Caco-2 (cell line): ENCODE measurements at regions not wholly inside any gene's neighbourhood (a gene's known extent, or its start where the extent isn't known, plus 50 kb on each side); places are given as distances from the start of the nearest gene placed in this dataset.

Experiments used
- BruUV-seq: library from RNA; stranded (reverse); fragments of 400-500 nt; replicated peaks from 2 replicates; lab custom pipeline; 2021; lab: Mats Ljungman, UMichigan
- CTCF ChIA-PET: fragments of 300-600 bp; sonication (Branson Sonifier 250); formaldehyde crosslinking; loops from one replicate; lab custom pipeline; 2022; ENCODE audit warnings: antibody characterized with exemption; lab: Charles Lee
- POLR2A ChIA-PET: fragments of 300-600 bp; sonication (Branson Sonifier 250); formaldehyde crosslinking; loops from one replicate; lab custom pipeline; 2022; ENCODE audit warnings: antibody characterized with exemption; lab: Charles Lee
- DNase-seq, 2 experiments: peaks; one replicate each; pipeline versions ENCODE4 v3.0.0 to v3.0.0-alpha.2; 2020 to 2022
- H3K27me3 ChIP-seq: replicated peaks from 2 replicates; pipeline ENCODE4 v1.6.0; 2011; ENCODE audit warnings: low read length; ENCODE audit not compliant: control insufficient read depth, insufficient read depth
- H3K36me3 ChIP-seq: 2 replicates; pipeline ENCODE4 v1.5.1; 2011; ENCODE audit warnings: low read length; ENCODE audit not compliant: control insufficient read depth, insufficient read depth
- H3K4me1 ChIP-seq: fragments of 250-450 bp; sonication (Bioruptor Pico); 2 replicates; pipeline ENCODE4 v1.5.1; 2020; ENCODE audit warnings: mild to moderate bottlenecking
- H3K4me3 ChIP-seq: 2 replicates; pipeline ENCODE4 v1.5.1; 2011; ENCODE audit warnings: low read depth, mild to moderate bottlenecking, control low read depth, low read length
- H3K9me3 ChIP-seq: fragments of 250-450 bp; sonication (Bioruptor Pico); 2 replicates; pipeline ENCODE4 v1.5.1; 2020; ENCODE audit warnings: mild to moderate bottlenecking, moderate library complexity
- H3K27ac Mint-ChIP-seq: one replicate; pipeline ENCODE4 v1.8.0; 2022; ENCODE audit warnings: mixed read lengths; ENCODE audit not compliant: unreplicated experiment
- H3K27me3 Mint-ChIP-seq: one replicate; pipeline ENCODE4 v1.8.0; 2022; ENCODE audit warnings: mixed read lengths; ENCODE audit not compliant: insufficient read depth, unreplicated experiment
- H3K36me3 Mint-ChIP-seq: one replicate; pipeline ENCODE4 v1.8.0; 2022; ENCODE audit warnings: mild to moderate bottlenecking, mixed read lengths; ENCODE audit not compliant: insufficient read depth, unreplicated experiment
- H3K4me1 Mint-ChIP-seq: one replicate; pipeline ENCODE4 v1.8.0; 2022; ENCODE audit warnings: low read depth, mixed read lengths; ENCODE audit not compliant: unreplicated experiment
- H3K4me3 Mint-ChIP-seq: one replicate; pipeline ENCODE4 v1.8.0; 2022; ENCODE audit warnings: mild to moderate bottlenecking, moderate library complexity, mixed read lengths; ENCODE audit not compliant: unreplicated experiment
- H3K9me3 Mint-ChIP-seq: one replicate; pipeline ENCODE4 v1.8.0; 2022; ENCODE audit warnings: mixed read lengths; ENCODE audit not compliant: unreplicated experiment
- intact Hi-C: fragments of 100-400 bp; cut with micrococcal nuclease; formaldehyde crosslinking; loops from one replicate; pipeline ENCODE4 v1.10.0; 2022; ENCODE audit not compliant: unreplicated experiment
- TF ChIP-seq, protein P1 (sequence below), 2 experiments: fragments of 200-600 bp in 1 of 2; IDR thresholded peaks; 1 replicate in 1 of 2; 2 replicates in 1 of 2; pipeline versions ENCODE4 v1.5.1 to v1.8.0; 2011 to 2022; ENCODE audit warnings: antibody characterized with exemption in 1 of 2, control low read depth in 1 of 2, inconsistent platforms in 1 of 2, low read depth in 1 of 2, low read length in 1 of 2, mild to moderate bottlenecking in 1 of 2, moderate library complexity in 1 of 2; ENCODE audit not compliant: insufficient read depth in 1 of 2, severe bottlenecking in 1 of 2, unreplicated experiment in 1 of 2

DNA sequence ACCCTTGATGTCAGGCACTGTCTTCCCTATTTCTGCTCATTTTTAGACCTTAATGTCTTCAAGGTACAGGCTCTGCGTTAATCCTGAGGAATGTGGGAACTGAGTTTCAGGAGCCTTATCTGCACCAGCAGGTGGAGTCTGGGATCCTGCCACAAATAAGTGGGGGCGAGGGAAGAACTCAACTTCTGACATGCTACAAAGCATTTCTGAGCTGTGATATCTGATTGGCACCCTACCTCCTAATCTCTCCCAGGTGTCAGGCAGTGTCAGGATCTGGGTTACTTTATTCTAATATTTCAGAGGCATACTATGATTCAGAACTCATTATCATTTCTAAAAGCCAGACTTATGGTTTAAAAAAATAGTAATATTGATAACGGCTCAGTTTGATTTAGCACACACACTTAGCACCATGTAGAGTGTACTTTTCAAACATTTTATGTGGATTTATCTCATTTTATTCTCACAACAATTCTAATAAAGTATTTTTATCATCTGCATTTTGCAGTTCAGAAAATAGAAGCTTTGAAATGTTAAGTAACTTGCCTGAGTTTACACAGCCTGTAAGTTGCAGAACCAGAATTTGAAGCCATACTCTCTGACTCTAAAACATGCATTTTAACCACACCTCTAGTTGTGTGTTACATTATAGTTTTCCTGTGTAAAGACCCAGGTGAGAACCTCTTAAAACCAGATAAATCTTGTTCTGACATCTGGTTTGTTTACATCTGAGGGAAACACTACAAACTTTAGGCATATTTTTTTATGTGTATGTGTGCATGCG is 358.6 kb downstream of the TDRD3 start:
- intact Hi-C loops: loop anchor here (10.0 kb wide), 1 partner anchor 239 kb away; no protein-coding TSS in a partner anchor
- TF ChIP-seq, protein P1, sequence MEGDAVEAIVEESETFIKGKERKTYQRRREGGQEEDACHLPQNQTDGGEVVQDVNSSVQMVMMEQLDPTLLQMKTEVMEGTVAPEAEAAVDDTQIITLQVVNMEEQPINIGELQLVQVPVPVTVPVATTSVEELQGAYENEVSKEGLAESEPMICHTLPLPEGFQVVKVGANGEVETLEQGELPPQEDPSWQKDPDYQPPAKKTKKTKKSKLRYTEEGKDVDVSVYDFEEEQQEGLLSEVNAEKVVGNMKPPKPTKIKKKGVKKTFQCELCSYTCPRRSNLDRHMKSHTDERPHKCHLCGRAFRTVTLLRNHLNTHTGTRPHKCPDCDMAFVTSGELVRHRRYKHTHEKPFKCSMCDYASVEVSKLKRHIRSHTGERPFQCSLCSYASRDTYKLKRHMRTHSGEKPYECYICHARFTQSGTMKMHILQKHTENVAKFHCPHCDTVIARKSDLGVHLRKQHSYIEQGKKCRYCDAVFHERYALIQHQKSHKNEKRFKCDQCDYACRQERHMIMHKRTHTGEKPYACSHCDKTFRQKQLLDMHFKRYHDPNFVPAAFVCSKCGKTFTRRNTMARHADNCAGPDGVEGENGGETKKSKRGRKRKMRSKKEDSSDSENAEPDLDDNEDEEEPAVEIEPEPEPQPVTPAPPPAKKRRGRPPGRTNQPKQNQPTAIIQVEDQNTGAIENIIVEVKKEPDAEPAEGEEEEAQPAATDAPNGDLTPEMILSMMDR (IDR thresholded peaks at IDR 0.05; ENCODE audit: insufficient read depth in 1 of 2, low read depth in 1 of 2, low read length in 1 of 2, severe bottlenecking in 1 of 2, unreplicated experiment in 1 of 2): peak; percentile 26 to 66
- peaks cover 10% of the 10 kb centered on the region; the same call in 1 of the 2 replicates for H3K4me1 ChIP-seq
- H3K4me3 ChIP-seq: no peak overlapping the region
- H3K36me3 ChIP-seq: no peaks in the 10 kb centered on the region
- no peaks in the 10 kb centered on the region for H3K36me3 Mint-ChIP-seq
- no peaks in the 10 kb centered on the region for H3K27me3 ChIP-seq
- CTCF ChIA-PET: interaction anchor here (0.8 to 1.0 kb wide), 2 partner anchors 10 to 39 kb away, joined by 3 read pairs; no protein-coding TSS in a partner anchor
- POLR2A ChIA-PET: no interaction called here
- no peak overlapping the region for H3K4me3 Mint-ChIP-seq
- no peak overlapping the region for H3K27ac Mint-ChIP-seq
- no peaks in the 10 kb centered on the region for H3K27me3 Mint-ChIP-seq
- BruUV-seq: no TSS peak
- H3K9me3 Mint-ChIP-seq: peaks cover 9% of the 10 kb centered on the region
- peak in 1 of 2 experiments; percentile 40 for DNase-seq
- H3K4me1 Mint-ChIP-seq: peaks cover 16% of the 10 kb centered on the region
- H3K9me3 ChIP-seq: no peaks in the 10 kb centered on the region

DNA sequence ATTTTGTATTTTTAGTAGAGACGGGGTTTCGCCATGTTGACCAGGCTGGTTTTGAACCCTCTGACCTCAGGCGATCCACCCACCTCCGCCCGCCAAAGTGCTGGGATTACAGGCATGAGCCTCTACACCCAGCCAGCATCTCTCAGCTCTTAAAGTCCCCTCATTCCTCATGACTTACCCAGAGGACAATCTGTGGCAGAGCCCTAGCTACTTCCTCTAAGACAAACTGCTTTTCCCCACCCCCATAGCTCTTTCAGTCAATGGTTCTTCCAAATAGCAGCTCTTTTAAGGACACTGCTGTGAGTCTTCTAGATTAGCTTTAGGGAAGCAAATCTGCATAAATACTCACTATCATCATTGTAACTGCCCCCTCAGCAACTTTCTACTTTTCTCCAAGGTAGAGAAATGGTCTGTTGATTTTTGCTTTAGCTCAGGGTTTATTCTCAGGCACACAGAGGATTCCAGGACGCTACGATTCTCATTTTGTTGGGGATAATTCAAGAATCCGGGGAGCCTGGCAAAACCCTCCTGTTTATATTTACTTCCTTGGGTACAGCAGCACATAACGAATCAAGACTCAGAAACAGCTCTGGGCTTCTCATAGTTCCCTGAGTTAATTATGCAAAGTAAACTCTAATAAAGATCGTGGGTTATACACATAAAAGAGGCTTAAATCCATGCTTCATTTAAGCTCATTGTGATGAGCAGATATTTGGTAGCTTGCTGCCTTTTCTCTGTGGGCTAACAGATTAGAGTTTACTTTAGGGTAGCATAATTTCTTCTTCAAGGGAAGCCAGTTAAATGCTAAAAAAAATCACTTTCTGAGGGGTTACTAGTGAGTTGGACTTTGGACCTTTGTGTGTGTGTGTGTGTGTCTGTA is 357.4 kb downstream of the TDRD3 start:
- POLR2A ChIA-PET: no interaction called here
- CTCF ChIA-PET: no interaction called here
- H3K4me3 ChIP-seq: no peak overlapping the region
- no peak for DNase-seq
- peaks cover 10% of the 10 kb centered on the region; the same call in 1 of the 2 replicates for H3K4me1 ChIP-seq
- TF ChIP-seq, protein P1 (IDR thresholded peaks at IDR 0.05; ENCODE audit: insufficient read depth in 1 of 2, low read depth in 1 of 2, low read length in 1 of 2, severe bottlenecking in 1 of 2, unreplicated experiment in 1 of 2): no peak
- Mint-ChIP-seq H3K9me3 (peaks cover 9% of the 10 kb centered on the region), H3K36me3 (no peaks in the 10 kb centered on the region), H3K27ac (no peak overlapping the region), H3K27me3 (peaks cover 4% of the 10 kb centered on the region), H3K4me3 (no peak overlapping the region), H3K4me1 (peaks cover 16% of the 10 kb centered on the region)
- H3K36me3 ChIP-seq: no peaks in the 10 kb centered on the region
- intact Hi-C loops: loop anchor here (10.0 kb wide), 1 partner anchor 240 kb away; no protein-coding TSS in a partner anchor
- H3K9me3 ChIP-seq: no peaks in the 10 kb centered on the region
- no TSS peak for BruUV-seq
- no peaks in the 10 kb centered on the region for H3K27me3 ChIP-seq

DNA sequence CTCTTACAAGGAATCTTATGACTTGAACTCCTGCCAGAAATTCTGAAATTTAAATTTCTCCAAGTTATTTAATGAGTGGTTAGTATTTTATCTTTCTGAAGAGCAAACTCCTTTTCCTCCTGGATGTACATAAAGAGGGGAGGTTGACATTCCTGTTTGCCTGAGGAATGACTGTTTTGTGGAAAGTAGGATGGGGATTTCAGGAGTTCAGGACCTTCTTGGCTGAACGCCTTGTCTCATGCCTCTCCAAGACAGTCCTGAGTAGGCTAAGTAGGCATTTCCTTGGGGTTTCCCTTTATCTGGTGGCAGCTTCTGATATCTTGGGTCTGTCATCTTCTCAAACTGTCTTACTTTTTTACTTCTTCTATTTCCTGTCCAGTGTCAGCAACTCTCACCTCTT is 356.6 kb downstream of the TDRD3 start:
- BruUV-seq: no TSS peak
- CTCF ChIA-PET: no interaction called here

More for the DNA sequence above, 356.6 kb downstream of the TDRD3 start:
- peaks cover 10% of the 10 kb centered on the region; the same call in 1 of the 2 replicates for H3K4me1 ChIP-seq
- H3K4me3 ChIP-seq: no peak overlapping the region
- no peaks in the 10 kb centered on the region for H3K36me3 ChIP-seq
- H3K36me3 Mint-ChIP-seq: no peaks in the 10 kb centered on the region
- intact Hi-C loops: loop anchor here (10.0 kb wide), 1 partner anchor 241 kb away; no protein-coding TSS in a partner anchor
- peaks cover 16% of the 10 kb centered on the region for H3K4me1 Mint-ChIP-seq
- H3K9me3 Mint-ChIP-seq: peaks cover 9% of the 10 kb centered on the region
- TF ChIP-seq, protein P1 (IDR thresholded peaks at IDR 0.05; ENCODE audit: insufficient read depth in 1 of 2, low read depth in 1 of 2, low read length in 1 of 2, severe bottlenecking in 1 of 2, unreplicated experiment in 1 of 2): no peak
- POLR2A ChIA-PET: no interaction called here
- no peak for DNase-seq
- no peaks in the 10 kb centered on the region for H3K27me3 ChIP-seq
- H3K9me3 ChIP-seq: no peaks in the 10 kb centered on the region
- H3K27me3 Mint-ChIP-seq: peaks cover 4% of the 10 kb centered on the region
- no peak overlapping the region for H3K4me3 Mint-ChIP-seq
- no peak overlapping the region for H3K27ac Mint-ChIP-seq
